ENCODE measurements at regions not wholly inside any gene's neighbourhood (a gene's known extent, or its start where the extent isn't known, plus 50 kb on each side); places are given as distances from the start of the nearest gene placed in this dataset.

- no peak for DNase-seq (ENCODE audit: low read depth in 2 of 2)
These were observed 359.2 kb downstream of the BUD13 start for GRCh38 chr11:116413301-116414242.

- DNase-seq (ENCODE audit: low read depth in 2 of 2), result no peak
These were observed 360.5 kb downstream of the BUD13 start for GRCh38 chr11:116412118-116412889.

- no peak for DNase-seq (ENCODE audit: low read depth in 2 of 2)
These were observed 363.5 kb downstream of the BUD13 start for GRCh38 chr11:116409238-116409637.

GRCh38 chr11:116406042-116406441, 366.7 kb downstream of the BUD13 start:
- no peak for DNase-seq (ENCODE audit: low read depth in 2 of 2)

- no peak for DNase-seq (ENCODE audit: low read depth in 2 of 2)
These were observed 368.4 kb downstream of the BUD13 start for GRCh38 chr11:116404462-116404798.

- DNase-seq (ENCODE audit: low read depth in 2 of 2), result no peak
These were observed 368.9 kb downstream of the BUD13 start for GRCh38 chr11:116403794-116404461.

GRCh38 chr11:116400081-116400480, 372.7 kb downstream of the BUD13 start:
- no peak for DNase-seq (ENCODE audit: low read depth in 2 of 2)

GRCh38 chr11:116397602-116398084, 375.1 kb downstream of the BUD13 start:
- DNase-seq (ENCODE audit: low read depth in 2 of 2), result no peak

GRCh38 chr11:116396331-116396730, 376.5 kb downstream of the BUD13 start:
- DNase-seq (ENCODE audit: low read depth in 2 of 2), result no peak

GRCh38 chr11:116394022-116394421, 378.8 kb downstream of the BUD13 start:
- no peak for DNase-seq (ENCODE audit: low read depth in 2 of 2)

- no peak for DNase-seq (ENCODE audit: low read depth in 2 of 2)
These were observed 381.8 kb downstream of the BUD13 start for GRCh38 chr11:116390963-116391362.

GRCh38 chr11:116388146-116388545, 384.6 kb downstream of the BUD13 start:
- no peak for DNase-seq (ENCODE audit: low read depth in 2 of 2)

GRCh38 chr11:116387641-116388040, 385.1 kb downstream of the BUD13 start:
- DNase-seq (ENCODE audit: low read depth in 2 of 2), result no peak

GRCh38 chr11:116386118-116386699, 386.6 kb downstream of the BUD13 start:
- no peak for DNase-seq (ENCODE audit: low read depth in 2 of 2)

GRCh38 chr11:116384876-116385275, 387.9 kb downstream of the BUD13 start:
- DNase-seq (ENCODE audit: low read depth in 2 of 2), result no peak

- DNase-seq (ENCODE audit: low read depth in 2 of 2), result no peak
These were observed 388.4 kb downstream of the BUD13 start for GRCh38 chr11:116384407-116384806.

- DNase-seq (ENCODE audit: low read depth in 2 of 2), result no peak
These were observed 393.5 kb downstream of the BUD13 start for GRCh38 chr11:116379185-116379828.

- no peak for DNase-seq (ENCODE audit: low read depth in 2 of 2)
These were observed 396.2 kb downstream of the BUD13 start for GRCh38 chr11:116376547-116376946.

- DNase-seq (ENCODE audit: low read depth in 2 of 2), result no peak
These were observed 396.7 kb downstream of the BUD13 start for GRCh38 chr11:116376054-116376453.

GRCh38 chr11:116375221-116375620, 397.6 kb downstream of the BUD13 start:
- no peak for DNase-seq (ENCODE audit: low read depth in 2 of 2)

- DNase-seq (ENCODE audit: low read depth in 2 of 2), result no peak
These were observed 398.7 kb downstream of the BUD13 start for GRCh38 chr11:116374085-116374484.

All from stimulated activated CD4-positive, alpha-beta T cell treated with anti-CD3 and anti-CD28 coated beads, Interleukin-1b, Interleukin-23, amount 100 ng/mL, for 4 hours (primary cell).